Keratinocyte (primary cell): ENCODE measurements at regions not wholly inside any gene's neighbourhood (a gene's known extent, or its start where the extent isn't known, plus 50 kb on each side); places are given as distances from the start of the nearest gene placed in this dataset.

ENCODE experiments used
- DNase-seq: peaks from one replicate; pipeline ENCODE4 v3.0.0-alpha.2; 2011; ENCODE audit warnings: low read depth, missing footprints, low spot score
- FAIRE-seq: peaks from 2 replicates; lab custom pipeline; 2011; peaks lifted over from hg19 to GRCh38; lab: Jason Lieb, UNC
- H2AFZ ChIP-seq: 2 replicates; pipeline ENCODE4 v1.6.0; 2012; ENCODE audit warnings: low read length, control low read depth, inconsistent platforms; ENCODE audit not compliant: control insufficient read depth
- H3K27ac ChIP-seq: 2 replicates; pipeline ENCODE4 v1.5.1; 2011; ENCODE audit warnings: low read length; ENCODE audit not compliant: control insufficient read depth, insufficient read depth
- H3K27me3 ChIP-seq: 3 replicates; pipeline ENCODE4 v1.6.0; 2011; ENCODE audit warnings: low read length; ENCODE audit not compliant: control insufficient read depth, insufficient read depth; ENCODE audit errors: extremely low read depth
- H3K36me3 ChIP-seq, 2 experiments: 2 replicates in 1 of 2; 3 replicates in 1 of 2; pipeline ENCODE4 v1.5.1; 2011; ENCODE audit warnings: low read length in 2 of 2, mild to moderate bottlenecking in 1 of 2; ENCODE audit not compliant: control insufficient read depth in 2 of 2, insufficient read depth in 2 of 2; ENCODE audit errors: extremely low read depth in 1 of 2
- H3K4me1 ChIP-seq: 3 replicates; pipeline ENCODE4 v1.5.1; 2011; ENCODE audit warnings: low read length; ENCODE audit not compliant: control insufficient read depth, insufficient read depth; ENCODE audit errors: extremely low read depth
- H3K4me2 ChIP-seq: 3 replicates; pipeline ENCODE4 v1.6.0; 2011; ENCODE audit warnings: low read depth, low read length; ENCODE audit not compliant: control insufficient read depth, insufficient read depth; ENCODE audit errors: extremely low read depth
- H3K4me3 ChIP-seq, 3 experiments: fragments of 200-600 bp in 1 of 3; sonication (generic) in 1 of 3; 2 replicates in 2 of 3; 3 replicates in 1 of 3; pipeline ENCODE4 v1.5.1; 2011 to 2016; ENCODE audit warnings: low read length in 3 of 3, mild to moderate bottlenecking in 3 of 3, control low read depth in 2 of 3, inconsistent platforms in 1 of 3, low read depth in 1 of 3, mixed read lengths in 1 of 3, mixed run types in 1 of 3, moderate library complexity in 1 of 3; ENCODE audit not compliant: control insufficient read depth in 2 of 3, insufficient read depth in 2 of 3; ENCODE audit errors: extremely low read depth in 1 of 3
- H3K79me2 ChIP-seq: 2 replicates; pipeline ENCODE4 v1.6.0; 2012; ENCODE audit warnings: low read length; ENCODE audit not compliant: control insufficient read depth, insufficient read depth
- H3K9ac ChIP-seq: 3 replicates; pipeline ENCODE4 v1.6.0; 2011; ENCODE audit warnings: low read length; ENCODE audit not compliant: control insufficient read depth, insufficient read depth; ENCODE audit errors: extremely low read depth
- H3K9me1 ChIP-seq: 3 replicates; pipeline ENCODE4 v1.6.0; 2011; ENCODE audit warnings: low read length; ENCODE audit not compliant: control insufficient read depth, insufficient read depth; ENCODE audit errors: extremely low read depth
- H3K9me3 ChIP-seq: 2 replicates; pipeline ENCODE4 v1.5.1; 2012; ENCODE audit warnings: low read depth, low read length; ENCODE audit not compliant: control insufficient read depth
- H4K20me1 ChIP-seq: 3 replicates; pipeline ENCODE4 v1.6.0; 2011; ENCODE audit warnings: low read length; ENCODE audit not compliant: control insufficient read depth, insufficient read depth; ENCODE audit errors: extremely low read depth
- EZH2 ChIP-seq: IDR thresholded peaks from one replicate; pipeline ENCODE4 v1.6.1; 2012; ENCODE audit warnings: inconsistent platforms, mild to moderate bottlenecking, low read length, moderate library complexity
- dilution Hi-C: fragments of 300-500 bp; cut with MboI; formaldehyde crosslinking; loops from one replicate; pipeline ENCODE4 v1.7.0; 2020; ENCODE audit warnings: low sequenced_read_pairs; ENCODE audit not compliant: extremely low pct_ligation_motif_present
- TF ChIP-seq, protein P1 (sequence below), 3 experiments: IDR thresholded peaks in 1 of 3; conservative IDR thresholded peaks in 1 of 3; optimal IDR thresholded peaks in 1 of 3; 2 replicates in 2 of 3; 3 replicates in 1 of 3; pipeline versions ENCODE3 to v1.5.1; 2011; ENCODE audit warnings: low read length in 3 of 3, mild to moderate bottlenecking in 3 of 3, moderate library complexity in 2 of 3, control low read depth in 1 of 3, inconsistent platforms in 1 of 3; ENCODE audit not compliant: insufficient read depth in 2 of 3; ENCODE audit errors: extremely low read depth in 1 of 3

DNA sequence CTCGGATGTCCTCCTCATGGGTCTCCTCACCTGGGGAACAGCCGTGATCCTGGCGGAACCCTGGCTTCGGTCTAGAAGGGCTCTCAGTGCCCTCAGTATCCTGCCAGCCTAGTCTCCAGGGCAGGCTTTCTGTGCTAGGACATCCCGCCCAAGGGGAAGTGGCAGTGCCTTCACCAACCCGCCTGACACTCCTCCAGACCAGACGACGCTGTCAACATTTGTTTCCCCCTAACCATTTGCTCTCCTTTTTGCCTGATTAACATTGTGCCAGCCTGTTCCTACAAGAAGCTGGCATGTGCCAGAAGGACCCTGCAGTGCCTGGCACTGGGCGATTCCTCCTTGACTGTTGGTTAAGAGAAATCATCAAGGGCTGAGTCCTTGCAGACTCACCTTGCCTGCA lies 358.9 kb upstream of the IRX2 start:
- no peak overlapping the region for H3K4me2 ChIP-seq
- no peaks in the 10 kb centered on the region for H3K4me1 ChIP-seq
- FAIRE-seq (no peak), DNase-seq (no peak)
- H3K9ac ChIP-seq: no peak overlapping the region
- H2AFZ ChIP-seq: no peak overlapping the region
- no peaks in the 10 kb centered on the region for H4K20me1 ChIP-seq
- dilution Hi-C loops: no loop called here
- no peaks in the 10 kb centered on the region for H3K9me1 ChIP-seq
- H3K4me3 ChIP-seq: no peak overlapping the region
- H3K27ac ChIP-seq: no peak overlapping the region
- TF ChIP-seq, protein P1, sequence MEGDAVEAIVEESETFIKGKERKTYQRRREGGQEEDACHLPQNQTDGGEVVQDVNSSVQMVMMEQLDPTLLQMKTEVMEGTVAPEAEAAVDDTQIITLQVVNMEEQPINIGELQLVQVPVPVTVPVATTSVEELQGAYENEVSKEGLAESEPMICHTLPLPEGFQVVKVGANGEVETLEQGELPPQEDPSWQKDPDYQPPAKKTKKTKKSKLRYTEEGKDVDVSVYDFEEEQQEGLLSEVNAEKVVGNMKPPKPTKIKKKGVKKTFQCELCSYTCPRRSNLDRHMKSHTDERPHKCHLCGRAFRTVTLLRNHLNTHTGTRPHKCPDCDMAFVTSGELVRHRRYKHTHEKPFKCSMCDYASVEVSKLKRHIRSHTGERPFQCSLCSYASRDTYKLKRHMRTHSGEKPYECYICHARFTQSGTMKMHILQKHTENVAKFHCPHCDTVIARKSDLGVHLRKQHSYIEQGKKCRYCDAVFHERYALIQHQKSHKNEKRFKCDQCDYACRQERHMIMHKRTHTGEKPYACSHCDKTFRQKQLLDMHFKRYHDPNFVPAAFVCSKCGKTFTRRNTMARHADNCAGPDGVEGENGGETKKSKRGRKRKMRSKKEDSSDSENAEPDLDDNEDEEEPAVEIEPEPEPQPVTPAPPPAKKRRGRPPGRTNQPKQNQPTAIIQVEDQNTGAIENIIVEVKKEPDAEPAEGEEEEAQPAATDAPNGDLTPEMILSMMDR (optimal IDR thresholded peaks at IDR 0.05 in 1 of 3, IDR thresholded peaks at IDR 0.05 in 1 of 3, conservative IDR thresholded peaks at IDR 0.05 in 1 of 3; ENCODE audit: extremely low read depth in 1 of 3, insufficient read depth in 2 of 3, low read length in 3 of 3): no peak
- no peak for TF ChIP-seq EZH2
- no peaks in the 10 kb centered on the region for H3K79me2 ChIP-seq
- no peaks in the 10 kb centered on the region for H3K36me3 ChIP-seq
- H3K9me3 ChIP-seq: peaks cover 4% of the 10 kb centered on the region
- H3K27me3 ChIP-seq: no peaks in the 10 kb centered on the region

DNA sequence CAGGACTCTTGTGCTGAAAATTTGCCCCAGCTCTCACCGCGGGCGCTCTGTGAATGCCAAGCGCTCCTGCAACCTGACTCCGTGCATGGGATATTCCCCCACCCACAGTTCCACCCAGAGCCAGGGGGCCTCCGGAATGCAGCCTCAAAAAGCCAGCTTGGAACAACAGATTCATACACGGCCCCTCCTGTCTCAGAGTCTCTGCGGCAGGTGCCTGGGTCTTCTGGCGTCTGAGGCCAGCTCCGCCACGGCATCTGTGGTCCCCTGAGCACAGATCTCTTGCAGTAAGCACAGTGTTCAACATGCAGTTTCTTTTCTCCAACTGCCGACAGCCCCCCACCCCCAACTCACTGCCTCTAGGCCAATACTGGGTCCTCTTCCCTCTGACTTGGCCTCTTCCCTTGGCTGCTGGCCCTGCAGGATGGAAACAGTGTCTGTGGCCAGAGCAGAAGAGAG lies 355.7 kb upstream of the IRX2 start:
- no peaks in the 10 kb centered on the region for H4K20me1 ChIP-seq
- FAIRE-seq: no peak
- H3K9ac ChIP-seq: no peak overlapping the region
- no peak for DNase-seq
- H3K9me1 ChIP-seq: no peaks in the 10 kb centered on the region
- H3K36me3 ChIP-seq: no peaks in the 10 kb centered on the region
- H3K27me3 ChIP-seq: no peaks in the 10 kb centered on the region
- dilution Hi-C loops: no loop called here
- H3K4me1 ChIP-seq: no peaks in the 10 kb centered on the region
- no peaks in the 10 kb centered on the region for H3K79me2 ChIP-seq
- H3K4me3 ChIP-seq: no peak overlapping the region
- no peak overlapping the region for H2AFZ ChIP-seq
- H3K9me3 ChIP-seq: peaks cover 4% of the 10 kb centered on the region
- H3K27ac ChIP-seq: no peak overlapping the region
- H3K4me2 ChIP-seq: no peak overlapping the region
- TF ChIP-seq, protein P1 (optimal IDR thresholded peaks at IDR 0.05 in 1 of 3, IDR thresholded peaks at IDR 0.05 in 1 of 3, conservative IDR thresholded peaks at IDR 0.05 in 1 of 3; ENCODE audit: extremely low read depth in 1 of 3, insufficient read depth in 2 of 3, low read length in 3 of 3): no peak
- TF ChIP-seq EZH2: no peak
